Neuronal stem cell (in vitro differentiated cells): ENCODE measurements at regions not wholly inside any gene's neighbourhood (a gene's known extent, or its start where the extent isn't known, plus 50 kb on each side); places are given as distances from the start of the nearest gene placed in this dataset.

Experiments
- DNase-seq: peaks from one replicate; pipeline ENCODE4 v3.0.0-alpha.2; 2013; ENCODE audit warnings: low spot score
- H2AFZ ChIP-seq: one replicate; pipeline ENCODE4 v1.6.1; 2013; ENCODE audit warnings: mild to moderate bottlenecking, low read length, inconsistent platforms
- H2AK5ac ChIP-seq: 2 replicates; pipeline ENCODE4 v1.6.1; 2013; ENCODE audit warnings: low read depth, mild to moderate bottlenecking, inconsistent platforms, low read length, moderate library complexity, mixed read lengths
- H2BK120ac ChIP-seq: 2 replicates; pipeline ENCODE4 v1.6.1; 2013; ENCODE audit warnings: low read depth, mild to moderate bottlenecking, inconsistent platforms, low read length, moderate library complexity, mixed read lengths
- H2BK12ac ChIP-seq: one replicate; pipeline ENCODE4 v1.6.1; 2013; ENCODE audit warnings: low read length, inconsistent platforms
- H2BK15ac ChIP-seq: 2 replicates; pipeline ENCODE4 v1.6.1; 2013; ENCODE audit warnings: mild to moderate bottlenecking, low read length, inconsistent platforms, mixed read lengths
- H2BK5ac ChIP-seq: one replicate; pipeline ENCODE4 v1.6.1; 2013; ENCODE audit warnings: inconsistent platforms, mild to moderate bottlenecking, low read length, moderate library complexity
- H3K14ac ChIP-seq: one replicate; pipeline ENCODE4 v1.6.1; 2013; ENCODE audit warnings: low read length, inconsistent platforms
- H3K18ac ChIP-seq: 2 replicates; pipeline ENCODE4 v1.6.1; 2013; ENCODE audit warnings: low read length, inconsistent platforms
- H3K23ac ChIP-seq: 2 replicates; pipeline ENCODE4 v1.6.1; 2013; ENCODE audit warnings: low read depth, mild to moderate bottlenecking, mixed read lengths, low read length, inconsistent platforms; ENCODE audit not compliant: poor library complexity
- H3K27ac ChIP-seq: replicated peaks from 3 replicates; pipeline ENCODE4 v1.5.1; 2013; ENCODE audit warnings: low read length, inconsistent platforms
- H3K27me3 ChIP-seq, 3 experiments: 2 replicates each; pipeline ENCODE4 v1.6.1; 2013; ENCODE audit warnings: low read length in 3 of 3, mild to moderate bottlenecking in 2 of 3, inconsistent platforms in 1 of 3, low read depth in 1 of 3, mixed read lengths in 1 of 3, moderate library complexity in 1 of 3; ENCODE audit not compliant: control insufficient read depth in 3 of 3, insufficient read depth in 3 of 3
- H3K36me3 ChIP-seq, 2 donors: replicated peaks in 1 of 2; 2 replicates each; pipeline ENCODE4 v1.6.1; 2013; ENCODE audit warnings: low read length in 2 of 2; ENCODE audit not compliant: control insufficient read depth in 2 of 2, insufficient read depth in 2 of 2
- H3K4ac ChIP-seq: 2 replicates; pipeline ENCODE4 v1.6.1; 2013; ENCODE audit warnings: inconsistent platforms, mild to moderate bottlenecking, low read length, moderate library complexity
- H3K4me1 ChIP-seq, 2 donors: 1 replicate in 1 of 2; 2 replicates in 1 of 2; pipeline ENCODE4 v1.6.1; 2013; ENCODE audit warnings: low read length in 2 of 2, low read depth in 1 of 2; ENCODE audit not compliant: control insufficient read depth in 2 of 2, insufficient read depth in 1 of 2
- H3K4me2 ChIP-seq: one replicate; pipeline ENCODE4 v1.6.1; 2013; ENCODE audit warnings: mild to moderate bottlenecking, low read length, inconsistent platforms; ENCODE audit not compliant: insufficient read depth, poor library complexity, severe bottlenecking
- H3K4me3 ChIP-seq, 2 donors: 2 replicates each; pipeline ENCODE4 v1.5.1; 2013; ENCODE audit warnings: low read length in 2 of 2, mild to moderate bottlenecking in 2 of 2, inconsistent platforms in 1 of 2, moderate library complexity in 1 of 2
- H3K79me1 ChIP-seq: one replicate; pipeline ENCODE4 v1.6.1; 2013; ENCODE audit warnings: low read depth, mild to moderate bottlenecking, inconsistent platforms, low read length, moderate library complexity
- H3K9ac ChIP-seq: one replicate; pipeline ENCODE4 v1.6.1; 2013; ENCODE audit warnings: mild to moderate bottlenecking, low read depth, low read length, inconsistent platforms; ENCODE audit not compliant: poor library complexity
- H3K9me3 ChIP-seq, 2 donors: replicated peaks in 1 of 2; 2 replicates each; pipeline versions ENCODE3 to v1.6.1; 2013; ENCODE audit warnings: low read length in 2 of 2, mild to moderate bottlenecking in 2 of 2, inconsistent platforms in 1 of 2, low read depth in 1 of 2, mixed read lengths in 1 of 2, moderate library complexity in 1 of 2; ENCODE audit not compliant: control insufficient read depth in 2 of 2, insufficient read depth in 1 of 2
- H4K8ac ChIP-seq: one replicate; pipeline ENCODE4 v1.6.1; 2013; ENCODE audit warnings: low read depth, mild to moderate bottlenecking, inconsistent platforms, low read length, moderate library complexity
- H4K91ac ChIP-seq: one replicate; pipeline ENCODE4 v1.6.1; 2013; ENCODE audit warnings: low read length, low read depth, mild to moderate bottlenecking, inconsistent platforms; ENCODE audit not compliant: poor library complexity
- WGBS, 2 donors: extraction: QIAGEN DNeasy Blood & Tissue Kit; methylation state at CpG; one replicate each; pipeline ENCODE4 v1.1.7; 2013; ENCODE audit warnings: missing lambda C conversion rate in 2 of 2, mixed read lengths in 1 of 2; ENCODE audit not compliant: insufficient read length in 2 of 2, insufficient replicate concordance in 1 of 2; ENCODE audit errors: extremely low coverage in 2 of 2; 5-methylcytosine and 5-hydroxymethylcytosine counted together

- Histone ChIP-seq H2BK15ac (no peak overlapping the region), H3K18ac (no peak overlapping the region), H2BK5ac (no peak overlapping the region), H2BK120ac (no peak overlapping the region), H4K8ac (no peak overlapping the region), H3K79me1 (no peaks in the 10 kb centered on the region), H3K9ac (no peak overlapping the region), H2AK5ac (no peak overlapping the region), H3K4me2 (no peak overlapping the region), H3K36me3 (no peaks in the 10 kb centered on the region), H2BK12ac (no peak overlapping the region), H3K4me3 (no peak overlapping the region), H3K27me3 (no peaks in the 10 kb centered on the region), H4K91ac (no peak overlapping the region), H2AFZ (no peak overlapping the region), H3K4me1 (peaks cover 0 to under 1% of the 10 kb centered on the region in 2 donors), H3K4ac (no peak overlapping the region), H3K14ac (peak overlapping the region; percentile 67), H3K9me3 (no peaks in the 10 kb centered on the region), H3K23ac (no peak overlapping the region), H3K27ac (no peak overlapping the region)
- WGBS, 2 donors = no CpG with 5 or more reads among the region's 15 CpGs
- DNase-seq = no peak
These were observed 214.3 kb upstream of the IRX1 start for GRCh38 chr5:3381206-3381825.

GRCh38 chr5:3380689-3381088, 214.9 kb upstream of the IRX1 start:
- Histone ChIP-seq H2AFZ (no peak overlapping the region), H2BK120ac (no peak overlapping the region), H3K36me3 (no peaks in the 10 kb centered on the region), H3K9ac (no peak overlapping the region), H3K9me3 (no peaks in the 10 kb centered on the region), H3K4me1 (no peaks in the 10 kb centered on the region), H3K23ac (no peak overlapping the region), H3K27me3 (no peaks in the 10 kb centered on the region), H4K8ac (no peak overlapping the region), H3K4me3 (no peak overlapping the region), H2BK15ac (no peak overlapping the region), H3K14ac (no peak overlapping the region), H3K27ac (no peak overlapping the region), H3K4me2 (no peak overlapping the region), H2AK5ac (no peak overlapping the region), H2BK5ac (no peak overlapping the region), H3K4ac (no peak overlapping the region), H4K91ac (no peak overlapping the region), H2BK12ac (no peak overlapping the region), H3K18ac (no peak overlapping the region), H3K79me1 (no peaks in the 10 kb centered on the region)
- DNase-seq = no peak
- no CpG with 5 or more reads among the region's 3 CpGs for WGBS, 2 donors

- H3K4me3 ChIP-seq = no peak overlapping the region
- no peak overlapping the region for H2BK5ac ChIP-seq
- H3K4ac ChIP-seq = no peak overlapping the region
- no peak overlapping the region for H3K23ac ChIP-seq
- no peak overlapping the region for H2AFZ ChIP-seq
- H2BK120ac ChIP-seq = no peak overlapping the region
- no peak overlapping the region for H2AK5ac ChIP-seq
- H3K18ac ChIP-seq = no peak overlapping the region
- H3K27me3 ChIP-seq = no peaks in the 10 kb centered on the region
- DNase-seq = no peak
- H3K27ac ChIP-seq = no peak overlapping the region
- H4K8ac ChIP-seq = no peak overlapping the region
- H3K4me2 ChIP-seq = no peak overlapping the region
- no CpG with 5 or more reads among the region's 5 CpGs for WGBS, 2 donors
- H3K9ac ChIP-seq = no peak overlapping the region
- peaks cover under 1 to 10% of the 10 kb centered on the region in 2 donors for H3K9me3 ChIP-seq
- no peak overlapping the region for H3K14ac ChIP-seq
- H3K36me3 ChIP-seq = no peaks in the 10 kb centered on the region
- H4K91ac ChIP-seq = no peak overlapping the region
- no peaks in the 10 kb centered on the region for H3K4me1 ChIP-seq
- H2BK12ac ChIP-seq = no peak overlapping the region
- H2BK15ac ChIP-seq = no peak overlapping the region
- H3K79me1 ChIP-seq = no peaks in the 10 kb centered on the region
These were observed 217.8 kb upstream of the IRX1 start for GRCh38 chr5:3377831-3378230.

- no peak overlapping the region for H2BK5ac ChIP-seq
- H3K27ac ChIP-seq = no peak overlapping the region
- no peak overlapping the region for H3K4me3 ChIP-seq
- H3K23ac ChIP-seq = no peak overlapping the region
- H3K14ac ChIP-seq = no peak overlapping the region
- H3K4me2 ChIP-seq = no peak overlapping the region
- no CpG with 5 or more reads among the region's 8 CpGs for WGBS, 2 donors
- H2BK15ac ChIP-seq = no peak overlapping the region
- no peak overlapping the region for H3K9ac ChIP-seq
- H2BK12ac ChIP-seq = no peak overlapping the region
- no peak overlapping the region for H2AK5ac ChIP-seq
- H3K4ac ChIP-seq = no peak overlapping the region
- no peak overlapping the region for H2BK120ac ChIP-seq
- DNase-seq = no peak
- H3K18ac ChIP-seq = no peak overlapping the region
- no peak overlapping the region for H2AFZ ChIP-seq
- H3K9me3 ChIP-seq = peaks cover 7 to 12% of the 10 kb centered on the region in 2 donors
- H4K8ac ChIP-seq = no peak overlapping the region
- H3K27me3 ChIP-seq = no peaks in the 10 kb centered on the region
- H4K91ac ChIP-seq = no peak overlapping the region
- H3K4me1 ChIP-seq = no peaks in the 10 kb centered on the region
- no peaks in the 10 kb centered on the region for H3K79me1 ChIP-seq
- no peaks in the 10 kb centered on the region for H3K36me3 ChIP-seq
These were observed 218.5 kb upstream of the IRX1 start for GRCh38 chr5:3377176-3377575.
